ENCODE measurements at regions not wholly inside any gene's neighbourhood (a gene's known extent, or its start where the extent isn't known, plus 50 kb on each side); places are given as distances from the start of the nearest gene placed in this dataset.

- TF ChIP-seq CTCF (IDR thresholded peaks at IDR 0.05) (no peak), POLR2A (IDR thresholded peaks at IDR 0.05) (no peak)
These were observed 177.1 kb upstream of the COPS8 start for GRCh38 chr2:236908439-236909192.
